HG02798 (cell line): ENCODE measurements at regions not wholly inside any gene's neighbourhood (a gene's known extent, or its start where the extent isn't known, plus 50 kb on each side); places are given as distances from the start of the nearest gene placed in this dataset.

ENCODE experiments used
- ATAC-seq: cut with Tn5 transposase; IDR thresholded peaks from one replicate; pipeline ENCODE4 v1.9.1; 2021; ENCODE audit warnings: mild to moderate bottlenecking; ENCODE audit not compliant: unreplicated experiment, poor library complexity

GRCh38 chr7:117971556-117972244 is 98.5 kb upstream of the CTTNBP2 start:
- no peak for ATAC-seq

GRCh38 chr7:117972606-117973005 is 99.4 kb upstream of the CTTNBP2 start:
- ATAC-seq = no peak

GRCh38 chr7:117973975-117974374 is 100.7 kb upstream of the CTTNBP2 start:
- ATAC-seq = no peak

DNA sequence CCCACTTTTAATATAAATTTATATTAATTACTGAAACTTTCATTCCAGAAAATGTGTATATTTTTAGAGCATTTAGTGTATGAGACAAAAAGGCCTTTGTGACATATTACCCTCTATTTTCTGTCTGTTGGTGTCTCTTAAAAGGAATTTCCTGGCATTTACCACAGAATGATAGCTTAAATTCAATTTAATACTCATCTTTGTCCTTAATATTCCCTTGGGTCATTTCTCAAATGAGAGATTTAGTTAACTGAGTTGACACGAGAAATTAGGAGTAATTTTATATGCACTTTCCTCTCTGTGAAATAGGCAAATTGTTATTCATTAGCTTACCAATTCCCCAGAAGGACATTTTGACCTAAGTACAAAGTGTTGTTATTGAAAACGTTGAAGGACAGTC is 101.7 kb upstream of the CTTNBP2 start:
- ATAC-seq = no peak

- ATAC-seq = no peak
Measured at GRCh38 chr7:117975476-117975875, 102.2 kb upstream of the CTTNBP2 start.

DNA sequence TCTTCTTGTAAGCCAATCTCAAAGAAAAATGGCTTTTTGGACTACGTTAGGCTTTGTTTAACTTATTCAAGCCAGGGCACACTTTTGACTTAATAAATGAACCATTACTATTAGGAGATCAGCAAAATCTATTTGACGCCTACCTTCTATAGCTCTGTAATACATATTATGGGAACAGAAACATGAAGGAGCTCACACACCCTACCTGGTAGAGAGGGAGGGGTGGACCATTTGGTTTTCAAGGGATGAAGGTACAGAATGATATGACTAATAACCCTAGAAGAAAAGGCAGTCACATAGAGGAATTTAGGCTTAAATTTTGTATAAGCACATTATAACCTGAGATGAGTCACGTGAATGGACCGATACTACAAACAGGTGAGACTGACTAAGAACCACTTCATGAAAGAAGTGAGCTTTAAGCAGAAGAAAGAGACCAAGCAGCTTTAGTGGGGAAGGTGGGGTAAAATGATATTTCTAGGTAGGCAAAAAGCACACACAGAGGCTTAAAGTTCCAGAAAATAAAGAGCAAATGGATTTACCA is 106.8 kb upstream of the CTTNBP2 start:
- ATAC-seq = no peak

DNA sequence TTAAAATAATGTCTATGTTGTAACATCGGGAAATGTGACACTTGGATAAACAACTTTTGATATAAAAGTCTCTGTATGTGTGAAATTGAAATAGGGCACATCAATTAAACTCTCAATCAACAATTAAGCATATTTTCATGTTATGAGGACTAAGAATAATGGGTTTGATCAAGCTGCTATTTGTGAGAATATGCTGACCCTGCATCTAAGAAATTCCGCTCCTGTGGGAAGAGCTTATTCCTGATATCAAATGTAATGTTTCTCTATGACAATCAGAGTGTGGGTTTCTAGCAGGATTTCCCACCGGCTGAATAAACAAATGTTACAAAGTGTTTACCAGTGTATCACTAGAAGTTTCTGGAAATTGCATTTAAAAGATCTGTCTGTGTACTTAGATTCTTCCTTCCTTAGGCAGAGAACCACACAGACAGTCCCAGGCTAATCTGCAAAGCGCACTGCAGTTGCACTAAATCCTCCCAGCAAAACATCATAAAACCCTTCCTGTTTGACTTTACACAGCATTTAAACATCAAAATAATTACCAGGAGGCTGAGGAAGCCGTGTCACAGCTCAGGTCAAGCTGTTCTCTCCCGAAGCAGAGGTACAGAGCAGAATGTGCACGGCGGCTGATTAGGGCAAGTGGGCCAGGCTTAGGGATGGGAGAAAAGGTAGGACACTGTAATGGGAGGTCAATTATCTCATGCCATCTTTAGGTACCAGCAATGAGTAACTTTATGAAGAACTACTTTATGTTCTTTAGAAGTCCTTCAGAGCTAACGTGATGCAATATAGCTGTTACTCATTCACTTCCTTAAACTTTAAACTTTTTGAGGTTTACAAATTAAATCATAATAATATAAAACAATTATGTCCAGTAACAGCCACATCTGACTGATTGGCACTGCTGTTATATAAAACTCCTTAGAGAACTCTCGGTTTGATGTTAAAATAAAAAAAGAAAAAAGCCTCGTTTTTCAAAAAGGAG is 109.1 kb upstream of the CTTNBP2 start:
- no peak for ATAC-seq

DNA sequence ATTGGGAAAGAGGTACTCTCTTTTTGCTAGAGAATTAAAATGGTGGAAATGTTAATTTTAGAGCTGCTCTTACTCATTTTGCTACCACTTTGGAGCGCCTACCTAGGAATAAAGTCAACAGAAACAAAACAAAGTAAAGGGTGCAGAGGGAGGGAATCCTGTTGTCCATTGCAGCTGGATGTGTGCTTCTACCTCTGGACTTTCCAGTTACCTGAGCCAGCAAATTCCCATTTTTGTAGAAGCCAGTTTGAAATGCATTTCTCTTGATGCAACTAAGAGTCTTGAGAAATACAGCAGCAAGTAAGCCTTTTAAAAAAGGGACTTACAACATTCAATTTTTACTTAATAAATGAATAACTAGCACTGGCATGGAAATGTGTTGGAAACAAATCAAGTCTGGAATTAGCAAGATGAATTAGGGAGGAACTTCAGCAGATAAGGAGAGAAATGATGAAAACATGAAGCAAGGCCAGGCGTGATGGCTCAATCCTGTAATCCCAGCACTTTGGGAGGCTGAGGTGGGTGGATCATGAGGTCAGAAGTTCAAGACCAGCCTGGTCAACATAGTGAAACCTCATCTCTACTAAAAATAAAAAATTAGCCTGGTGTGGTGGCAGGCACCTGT is 113.5 kb upstream of the CTTNBP2 start:
- no peak for ATAC-seq

DNA sequence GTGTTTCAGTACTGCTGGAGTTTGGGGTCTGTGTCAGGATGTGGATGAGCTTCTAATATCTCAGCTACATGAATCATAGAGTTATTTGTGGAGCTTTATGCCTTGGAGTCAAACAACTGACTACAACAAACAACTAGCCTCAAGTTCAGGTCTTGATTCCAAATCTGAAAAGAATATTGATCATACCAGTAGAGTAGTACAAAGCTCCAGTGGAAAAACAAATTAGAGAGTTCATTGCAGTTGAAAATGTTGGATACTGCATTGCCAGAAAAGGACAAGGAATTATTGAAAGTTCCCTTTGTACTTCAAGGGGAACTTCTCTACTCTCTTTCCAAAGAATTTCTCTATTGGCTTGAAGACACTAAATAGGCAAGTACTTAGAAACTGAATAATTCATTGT is 117.6 kb upstream of the CTTNBP2 start:
- no peak for ATAC-seq

DNA sequence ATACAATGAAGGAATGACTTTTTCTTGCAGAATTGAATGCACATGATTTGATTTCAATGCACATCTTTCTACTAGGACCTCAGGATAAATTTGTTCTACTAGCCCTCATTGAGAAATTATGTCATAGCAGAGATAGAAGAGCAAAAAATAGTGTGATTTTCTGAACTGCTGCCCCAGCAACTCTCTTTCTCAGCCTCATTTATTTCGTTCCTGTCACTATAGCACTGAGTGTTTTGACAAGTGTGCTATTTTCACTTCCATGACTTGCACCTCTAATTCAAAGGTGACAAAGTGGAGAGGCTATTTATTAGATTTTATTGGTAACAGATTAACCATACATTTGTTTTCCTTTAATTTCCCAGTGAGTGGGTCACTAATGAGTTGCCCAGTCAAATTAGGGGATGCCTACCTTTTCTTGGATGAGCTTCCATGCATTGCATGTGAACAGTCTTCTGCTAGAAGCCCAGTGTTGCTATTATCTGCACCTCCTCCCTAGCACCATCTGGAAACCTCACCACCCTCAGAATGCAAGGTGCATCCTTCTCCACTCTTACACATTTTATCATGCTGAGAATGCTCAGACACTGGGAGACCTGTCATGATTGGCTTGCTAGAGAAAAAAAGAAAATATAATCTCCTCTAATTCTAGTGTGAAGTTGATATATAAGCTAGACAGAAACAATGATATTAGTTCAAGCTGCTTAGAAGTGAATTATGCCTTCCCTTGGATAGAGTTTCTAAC is 119.6 kb upstream of the CTTNBP2 start:
- no peak for ATAC-seq

GRCh38 chr7:117993377-117994003 is 120.2 kb upstream of the CTTNBP2 start:
- ATAC-seq = peak; percentile 95

DNA sequence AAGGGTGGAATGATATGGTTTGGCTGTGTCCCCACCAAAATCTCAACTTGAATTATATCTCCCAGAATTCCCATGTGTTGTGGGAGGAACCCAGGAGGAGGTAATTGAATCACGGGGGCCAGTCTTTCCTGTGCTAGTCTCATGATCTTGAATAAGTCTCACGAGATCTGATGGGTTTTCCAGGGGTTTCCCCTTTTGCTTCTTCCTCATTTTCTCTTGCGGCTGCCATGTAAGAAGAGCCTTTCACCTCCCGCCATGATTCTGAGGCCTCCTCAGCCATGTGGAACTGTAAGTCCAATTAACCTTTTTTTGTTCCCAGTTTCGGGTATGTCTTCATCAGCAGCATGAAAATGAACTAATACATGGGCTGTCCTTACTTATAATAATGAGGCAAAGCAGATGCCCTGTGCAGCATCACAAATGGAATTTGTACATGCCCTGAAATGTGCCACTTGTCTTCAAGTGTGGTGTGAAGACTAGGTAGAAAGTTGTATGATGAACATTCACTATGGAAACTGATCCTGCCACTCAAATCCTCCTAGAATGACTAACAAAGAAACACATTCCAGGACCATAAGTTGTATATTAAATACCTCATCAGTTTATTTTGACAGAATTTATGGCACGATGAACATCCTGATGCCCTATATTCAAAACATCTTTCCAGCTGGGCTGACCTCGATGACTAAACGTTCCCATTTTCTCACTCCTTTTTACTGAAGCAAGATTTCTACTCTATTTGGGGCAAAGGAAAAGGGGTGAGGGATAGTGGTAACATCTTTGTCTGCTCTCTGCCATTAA is 122.8 kb upstream of the CTTNBP2 start:
- ATAC-seq = no peak

- ATAC-seq = no peak
Measured at GRCh38 chr7:117997862-117998825, 124.9 kb upstream of the CTTNBP2 start.

DNA sequence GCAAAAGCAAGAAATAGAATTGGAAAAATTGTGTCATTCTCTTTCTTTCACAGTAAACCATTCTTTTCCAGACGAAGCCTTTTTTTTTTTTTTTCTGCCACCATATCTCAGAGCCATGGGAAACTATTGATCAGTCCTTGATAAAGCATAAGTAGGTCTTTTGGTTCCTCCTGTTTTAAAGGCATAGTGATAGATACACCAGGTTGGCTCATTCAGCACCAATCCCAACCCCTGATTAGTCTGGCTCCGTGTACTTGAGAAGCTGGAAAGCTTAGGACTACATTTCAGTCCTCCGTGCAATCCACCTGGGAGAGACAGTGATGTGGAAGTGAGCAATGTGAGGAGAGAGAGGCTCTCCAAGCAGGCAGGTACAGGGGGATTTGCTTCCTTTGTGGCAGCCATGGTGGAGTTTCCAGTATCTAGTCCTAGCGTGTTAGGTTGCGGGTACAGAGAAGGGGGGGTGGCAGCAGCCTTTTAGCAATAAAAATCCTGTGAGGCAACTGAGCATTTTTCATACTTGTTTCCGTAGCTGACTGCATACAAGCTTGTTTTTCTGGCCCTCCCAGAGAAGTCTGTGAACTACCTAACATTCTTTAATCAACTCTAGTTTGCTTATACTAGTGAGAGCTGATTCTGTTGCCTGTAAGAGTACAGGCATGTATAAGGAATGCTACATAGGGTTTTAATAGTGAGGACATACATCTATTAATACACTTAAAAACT is 127.4 kb upstream of the CTTNBP2 start:
- ATAC-seq = no peak

- ATAC-seq = no peak
Measured at GRCh38 chr7:118003476-118003875, 130.2 kb upstream of the CTTNBP2 start.

- no peak for ATAC-seq
Measured at GRCh38 chr7:118005026-118005425, 131.8 kb upstream of the CTTNBP2 start.

- no peak for ATAC-seq
Measured at GRCh38 chr7:118006979-118007378, 133.7 kb upstream of the CTTNBP2 start.
